ENCODE measurements at regions not wholly inside any gene's neighbourhood (a gene's known extent, or its start where the extent isn't known, plus 50 kb on each side); places are given as distances from the start of the nearest gene placed in this dataset.

DNA sequence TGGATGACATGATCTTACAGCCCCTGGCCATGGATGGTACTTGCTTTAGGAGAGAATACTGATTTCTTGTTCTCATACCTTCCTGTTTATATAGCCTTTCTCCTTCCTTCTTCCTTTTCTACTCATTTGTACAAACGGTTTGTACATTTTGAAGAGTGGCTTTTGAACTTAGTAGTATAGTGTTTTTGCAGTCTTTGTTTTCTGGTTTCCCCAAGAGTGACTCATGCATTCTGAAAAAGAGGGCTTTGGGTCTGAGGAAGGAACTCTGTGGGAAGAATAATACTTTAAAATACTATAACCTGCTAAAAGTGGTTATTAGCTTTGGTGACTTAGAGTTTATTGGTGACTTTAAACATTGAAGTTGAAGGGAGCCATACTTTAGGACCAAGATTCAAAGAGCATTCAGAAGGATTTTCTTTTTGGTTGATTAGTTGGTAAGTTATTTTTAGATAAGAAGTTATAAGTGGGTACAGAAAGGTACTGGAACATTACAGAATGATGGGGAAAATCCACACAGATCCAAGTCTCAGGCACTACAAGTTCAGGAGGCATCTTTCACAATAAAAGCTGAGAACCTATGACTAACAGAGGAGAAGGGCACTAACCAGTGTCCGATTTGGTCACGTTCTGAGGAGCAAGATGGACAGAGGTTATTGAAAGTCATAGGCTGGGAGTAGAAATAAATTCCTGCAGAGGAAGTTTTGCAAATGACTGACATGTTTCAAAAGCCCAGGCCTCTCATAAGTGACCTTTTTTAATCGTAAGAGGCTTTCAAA is 369.6 kb upstream of the AZI2 start:
- TF ChIP-seq POLR2A (IDR thresholded peaks at IDR 0.05): no peak
- TF ChIP-seq, protein P1, sequence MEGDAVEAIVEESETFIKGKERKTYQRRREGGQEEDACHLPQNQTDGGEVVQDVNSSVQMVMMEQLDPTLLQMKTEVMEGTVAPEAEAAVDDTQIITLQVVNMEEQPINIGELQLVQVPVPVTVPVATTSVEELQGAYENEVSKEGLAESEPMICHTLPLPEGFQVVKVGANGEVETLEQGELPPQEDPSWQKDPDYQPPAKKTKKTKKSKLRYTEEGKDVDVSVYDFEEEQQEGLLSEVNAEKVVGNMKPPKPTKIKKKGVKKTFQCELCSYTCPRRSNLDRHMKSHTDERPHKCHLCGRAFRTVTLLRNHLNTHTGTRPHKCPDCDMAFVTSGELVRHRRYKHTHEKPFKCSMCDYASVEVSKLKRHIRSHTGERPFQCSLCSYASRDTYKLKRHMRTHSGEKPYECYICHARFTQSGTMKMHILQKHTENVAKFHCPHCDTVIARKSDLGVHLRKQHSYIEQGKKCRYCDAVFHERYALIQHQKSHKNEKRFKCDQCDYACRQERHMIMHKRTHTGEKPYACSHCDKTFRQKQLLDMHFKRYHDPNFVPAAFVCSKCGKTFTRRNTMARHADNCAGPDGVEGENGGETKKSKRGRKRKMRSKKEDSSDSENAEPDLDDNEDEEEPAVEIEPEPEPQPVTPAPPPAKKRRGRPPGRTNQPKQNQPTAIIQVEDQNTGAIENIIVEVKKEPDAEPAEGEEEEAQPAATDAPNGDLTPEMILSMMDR (IDR thresholded peaks at IDR 0.05 in 4 of 5, conservative IDR thresholded peaks at IDR 0.05 in 1 of 5): no peak

Measured in gastrocnemius medialis (tissue), 4 donors.